ENCODE measurements at regions not wholly inside any gene's neighbourhood (a gene's known extent, or its start where the extent isn't known, plus 50 kb on each side); places are given as distances from the start of the nearest gene placed in this dataset.

DNA sequence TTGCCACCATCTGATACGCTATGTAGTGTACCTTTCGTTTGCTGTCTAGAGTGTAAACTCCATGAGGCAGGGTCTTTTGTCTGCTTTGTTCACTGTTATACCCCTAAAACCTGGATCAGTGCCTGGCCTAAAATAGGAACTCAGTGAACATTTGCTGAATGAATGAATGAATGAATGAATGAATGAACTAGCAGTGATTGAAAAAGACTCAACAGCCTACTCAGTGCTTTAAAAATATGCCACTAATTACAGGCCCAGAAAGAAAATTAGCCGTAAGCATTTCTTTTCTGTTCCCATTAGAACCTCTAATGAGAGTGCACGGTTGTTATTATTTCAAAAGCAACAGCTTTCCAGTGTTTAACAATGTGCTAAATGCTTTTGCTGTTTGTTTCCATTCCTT is 69.3 kb upstream of the SYT6 start:
- no peak for DNase-seq

DNA sequence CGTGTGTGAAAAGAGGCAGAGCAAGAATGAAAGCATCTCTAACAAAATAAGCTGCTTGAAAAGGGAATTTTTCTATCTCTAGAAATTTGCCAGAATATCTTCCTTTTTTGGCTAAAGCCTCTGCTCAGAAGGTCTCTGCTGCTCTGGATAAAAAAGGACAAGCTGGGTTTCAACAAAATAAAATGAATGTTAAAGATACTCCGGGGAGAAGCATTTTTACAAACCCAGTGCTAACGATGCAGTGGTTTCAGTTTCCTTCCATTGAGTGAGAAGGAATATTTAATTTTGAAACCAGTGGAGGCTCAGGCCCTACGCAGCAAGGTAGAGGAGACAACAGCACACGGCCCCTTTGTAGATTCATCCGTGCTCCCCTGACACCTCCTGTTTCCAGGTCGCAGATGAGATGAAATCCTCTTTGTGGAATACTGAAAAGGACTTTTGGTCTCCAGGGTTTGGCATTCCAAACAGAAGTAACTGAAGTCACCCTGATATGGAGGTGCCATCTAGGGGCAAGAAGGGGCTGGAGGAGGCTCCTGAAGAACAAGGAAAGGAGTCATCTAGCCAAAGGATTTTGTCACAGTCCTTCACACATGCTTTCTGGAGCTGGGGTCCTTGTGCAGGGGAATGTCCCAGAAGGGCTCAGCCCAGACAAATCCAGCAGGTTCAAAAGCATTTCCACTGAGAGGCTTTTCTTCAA is 65.7 kb upstream of the SYT6 start:
- DNase-seq = peak; percentile 52

DNA sequence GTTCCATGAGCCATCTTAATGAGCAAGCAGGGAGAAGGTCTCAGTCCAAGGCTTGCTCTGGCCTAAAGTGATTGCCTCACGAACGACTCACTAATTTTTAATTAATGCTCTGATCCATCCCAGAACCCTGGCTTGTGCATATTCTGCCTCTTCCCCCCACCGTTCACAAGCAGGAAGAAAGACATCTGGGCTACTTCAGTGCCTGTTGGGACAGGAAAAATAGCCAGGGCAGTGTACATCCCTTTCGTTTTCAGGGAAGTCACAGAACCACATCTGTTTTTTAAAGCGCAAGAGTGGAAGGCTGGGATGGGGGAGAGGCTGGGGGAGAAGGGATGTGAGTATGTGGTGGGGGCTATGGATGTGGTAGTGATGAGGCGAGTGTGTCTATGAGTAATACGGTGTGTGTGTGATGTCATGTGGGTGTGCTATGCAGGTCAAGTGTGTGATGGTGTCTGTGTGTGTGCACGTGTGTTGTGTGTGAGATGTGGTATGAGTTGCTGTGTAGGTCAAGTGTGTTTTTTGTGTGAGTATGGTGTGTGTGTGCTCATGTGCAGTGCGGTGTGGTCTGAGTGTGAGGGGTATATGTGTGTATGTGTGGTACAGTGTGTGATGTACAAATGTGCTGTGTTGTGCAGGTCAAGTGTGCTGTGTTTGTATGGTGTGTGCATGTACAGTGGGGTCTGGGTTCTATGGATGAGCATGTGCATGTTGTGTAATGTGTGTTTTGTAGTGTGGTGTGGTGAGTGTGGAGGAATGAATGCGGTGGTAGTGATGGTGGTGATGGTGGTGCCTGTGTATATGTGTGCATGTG is 64.9 kb upstream of the SYT6 start:
- peak; percentile 29 for DNase-seq

- no peak for DNase-seq
Observed at GRCh38 chr1:114216431-114217173, 62.9 kb upstream of the SYT6 start.

DNA sequence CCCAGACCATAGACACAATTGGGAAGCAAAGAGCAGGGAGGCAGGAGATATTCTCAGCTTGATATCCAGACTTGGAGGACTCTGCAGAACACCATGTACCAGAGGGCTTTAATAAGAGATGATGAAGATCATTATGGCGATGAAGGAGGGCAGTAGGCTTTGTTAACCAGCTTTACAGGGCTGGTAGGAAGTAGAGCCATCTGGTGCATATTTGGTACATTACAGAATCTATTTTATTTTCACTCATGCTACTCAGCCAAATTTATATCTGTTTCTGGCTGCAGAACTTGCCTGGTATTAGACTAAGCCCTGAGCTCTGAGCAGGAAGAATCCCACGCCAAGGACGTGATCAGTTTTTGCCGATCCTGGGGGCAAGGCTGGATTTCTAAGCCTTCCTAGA is 61.8 kb upstream of the SYT6 start:
- peak; percentile 21 for DNase-seq

DNA sequence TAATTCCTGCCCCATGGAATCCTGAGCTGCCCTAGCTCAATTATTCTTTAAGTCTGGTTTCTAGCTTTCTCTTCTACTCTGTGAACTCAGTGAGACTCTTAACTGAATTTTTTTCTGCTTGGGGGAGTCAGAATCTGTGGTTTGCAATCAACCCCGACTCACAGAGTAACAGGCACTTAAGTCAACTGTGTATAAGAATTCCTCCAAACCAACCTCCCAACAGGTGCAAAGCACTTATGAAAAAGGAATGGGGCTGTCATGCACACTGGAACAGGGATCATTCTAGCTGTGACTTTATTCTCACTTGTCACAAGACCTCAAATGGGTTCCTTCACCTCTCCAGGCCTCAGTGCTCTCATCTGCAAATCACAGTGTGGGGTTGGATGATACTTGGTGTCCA is 60.3 kb upstream of the SYT6 start:
- DNase-seq = no peak

- no peak for DNase-seq
Observed at GRCh38 chr1:114209971-114210370, 56.3 kb upstream of the SYT6 start.

- peak; percentile 37 for DNase-seq
Observed at GRCh38 chr1:114208714-114209113, 55.0 kb upstream of the SYT6 start.

DNA sequence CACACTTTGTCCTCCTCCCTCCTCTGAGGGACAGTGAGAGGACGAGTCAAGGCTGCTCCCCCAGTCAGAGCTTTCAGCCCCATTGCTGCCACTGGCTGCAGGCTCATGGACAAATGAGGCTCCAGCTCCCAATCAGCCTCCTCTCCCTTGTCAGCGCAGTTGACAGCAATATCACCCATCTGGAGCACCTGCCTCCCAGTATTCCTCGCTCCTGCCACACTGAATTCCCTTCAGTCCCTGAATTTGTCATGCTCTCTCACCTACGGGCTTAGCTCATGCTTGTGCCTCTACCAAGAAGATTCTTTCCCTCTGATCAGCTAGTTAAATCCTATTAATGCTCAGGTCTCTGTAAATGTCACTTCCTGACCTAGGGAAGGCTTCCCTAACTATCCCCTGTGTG is 54.4 kb upstream of the SYT6 start:
- DNase-seq = no peak

GRCh38 chr1:114207635-114208034 is 54.0 kb upstream of the SYT6 start:
- no peak for DNase-seq

- DNase-seq = no peak
Observed at GRCh38 chr1:114206392-114206791, 52.7 kb upstream of the SYT6 start.

DNA sequence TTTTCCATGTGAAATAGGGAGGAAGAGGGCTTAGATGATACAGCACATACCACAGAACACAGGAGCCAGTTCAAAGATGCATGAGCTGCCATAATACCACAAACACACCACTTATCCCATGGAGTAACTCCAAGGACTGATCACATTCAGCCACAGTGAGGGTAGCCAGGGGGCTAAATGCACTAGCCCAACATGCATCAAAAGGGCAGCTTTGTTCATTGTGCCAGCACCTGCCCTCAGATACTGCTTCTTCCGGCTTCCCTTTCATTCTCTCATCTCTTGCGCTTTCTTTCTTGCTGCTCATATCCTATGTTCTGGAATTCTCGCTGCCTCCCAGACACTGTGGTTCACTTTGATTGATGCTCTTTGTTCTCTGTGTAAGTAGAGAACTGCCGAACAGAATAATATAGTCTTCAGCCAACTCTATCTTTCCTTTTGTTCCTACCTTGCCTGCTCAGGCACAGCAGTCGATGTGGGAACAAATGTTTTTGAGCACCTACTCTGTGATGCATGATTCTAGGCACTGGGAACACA is 50.0 kb upstream of the SYT6 start:
- DNase-seq = no peak
